Esophagus muscularis mucosa (tissue), 3 donors: ENCODE measurements at regions not wholly inside any gene's neighbourhood (a gene's known extent, or its start where the extent isn't known, plus 50 kb on each side); places are given as distances from the start of the nearest gene placed in this dataset.

Source experiments
- POLR2A ChIP-seq: fragments of 450-650 bp; IDR thresholded peaks from one replicate; pipeline ENCODE4 v1.6.1; 2017; ENCODE audit warnings: antibody characterized with exemption, moderate library complexity, mild to moderate bottlenecking, low read depth
- TF ChIP-seq, protein P1 (sequence below), 3 experiments: fragments of 200-600 bp in 2 of 3; fragments of 450-650 bp in 1 of 3; sonication (generic) in 2 of 3; IDR thresholded peaks; one replicate each; pipeline ENCODE4 v1.5.1; 2017 to 2019; ENCODE audit warnings: antibody characterized with exemption in 3 of 3, mild to moderate bottlenecking in 2 of 3, moderate library complexity in 1 of 3

DNA sequence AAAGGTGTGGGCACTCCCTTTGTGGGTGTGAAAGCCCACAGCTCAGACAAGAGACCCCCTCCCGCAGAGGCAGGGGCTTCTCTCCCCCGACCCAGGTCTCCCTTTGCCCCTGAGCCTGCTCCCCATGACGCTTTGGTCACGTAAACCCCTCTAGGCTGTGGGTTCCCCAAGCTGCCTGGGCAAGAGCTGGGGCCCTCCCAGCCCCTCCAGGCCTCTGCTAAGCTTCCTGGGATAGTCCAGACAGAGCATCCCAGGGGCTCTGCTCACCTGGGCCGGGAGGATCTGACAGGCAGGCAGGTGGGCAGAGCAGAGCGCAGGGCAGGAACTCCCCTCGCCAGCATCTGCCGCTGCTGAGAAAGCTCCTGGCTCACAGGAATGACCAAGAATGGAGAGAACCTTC, 177.3 kb downstream of the BANP start:
- TF ChIP-seq, protein P1, sequence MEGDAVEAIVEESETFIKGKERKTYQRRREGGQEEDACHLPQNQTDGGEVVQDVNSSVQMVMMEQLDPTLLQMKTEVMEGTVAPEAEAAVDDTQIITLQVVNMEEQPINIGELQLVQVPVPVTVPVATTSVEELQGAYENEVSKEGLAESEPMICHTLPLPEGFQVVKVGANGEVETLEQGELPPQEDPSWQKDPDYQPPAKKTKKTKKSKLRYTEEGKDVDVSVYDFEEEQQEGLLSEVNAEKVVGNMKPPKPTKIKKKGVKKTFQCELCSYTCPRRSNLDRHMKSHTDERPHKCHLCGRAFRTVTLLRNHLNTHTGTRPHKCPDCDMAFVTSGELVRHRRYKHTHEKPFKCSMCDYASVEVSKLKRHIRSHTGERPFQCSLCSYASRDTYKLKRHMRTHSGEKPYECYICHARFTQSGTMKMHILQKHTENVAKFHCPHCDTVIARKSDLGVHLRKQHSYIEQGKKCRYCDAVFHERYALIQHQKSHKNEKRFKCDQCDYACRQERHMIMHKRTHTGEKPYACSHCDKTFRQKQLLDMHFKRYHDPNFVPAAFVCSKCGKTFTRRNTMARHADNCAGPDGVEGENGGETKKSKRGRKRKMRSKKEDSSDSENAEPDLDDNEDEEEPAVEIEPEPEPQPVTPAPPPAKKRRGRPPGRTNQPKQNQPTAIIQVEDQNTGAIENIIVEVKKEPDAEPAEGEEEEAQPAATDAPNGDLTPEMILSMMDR (IDR thresholded peaks at IDR 0.05): no peak
- no peak for TF ChIP-seq POLR2A
